Prostate gland (tissue), 2 donors: ENCODE measurements at regions not wholly inside any gene's neighbourhood (a gene's known extent, or its start where the extent isn't known, plus 50 kb on each side); places are given as distances from the start of the nearest gene placed in this dataset.

Source experiments
- DNase-seq: peaks from one replicate; pipeline ENCODE4 v3.0.0-alpha.2; 2019; ENCODE audit warnings: low spot score
- H3K27ac ChIP-seq, 2 donors: fragments of 200-600 bp; sonication (generic); 2 replicates each; pipeline ENCODE4 v1.5.1; 2017 to 2019
- H3K27me3 ChIP-seq: fragments of 200-600 bp; sonication (generic); replicated peaks from 2 replicates; pipeline ENCODE4 v1.5.1; 2019; ENCODE audit not compliant: insufficient read depth
- H3K36me3 ChIP-seq, 2 donors: fragments of 200-600 bp; sonication (generic); 1 replicate in 1 of 2; 2 replicates in 1 of 2; pipeline versions ENCODE4 v1.5.1 to v1.8.1; 2017 to 2019
- H3K4me1 ChIP-seq: fragments of 200-600 bp; sonication (generic); replicated peaks from 2 replicates; pipeline ENCODE4 v1.5.1; 2019
- H3K4me3 ChIP-seq, 2 donors: fragments of 200-600 bp; sonication (generic); 2 replicates each; pipeline ENCODE4 v1.5.1; 2017 to 2019
- H3K9me3 ChIP-seq: fragments of 200-600 bp; sonication (generic); 2 replicates; pipeline ENCODE4 v1.5.1; 2017
- POLR2A ChIP-seq: fragments of 450-650 bp; IDR thresholded peaks from one replicate; pipeline ENCODE4 v1.6.1; 2016; ENCODE audit warnings: antibody characterized with exemption, mild to moderate bottlenecking
- POLR2AphosphoS5 ChIP-seq: sonication (generic); formaldehyde crosslinking; IDR thresholded peaks from one replicate; pipeline ENCODE4 v1.6.1; 2017; ENCODE audit warnings: antibody characterized with exemption
- WGBS: methylation state at CpG from one replicate; pipeline ENCODE4 v1.1.5; 2018; 5-methylcytosine and 5-hydroxymethylcytosine counted together
- intact Hi-C: fragments of 100-400 bp; cut with DNase I; formaldehyde crosslinking; loops from one replicate; pipeline ENCODE4 v1.14.2; 2022
- TF ChIP-seq, protein P1 (sequence below), 4 experiments: fragments of 200-600 bp in 2 of 4; fragments of 450-650 bp in 2 of 4; sonication (generic) in 2 of 4; IDR thresholded peaks; 1 replicate in 3 of 4; 2 replicates in 1 of 4; pipeline ENCODE4 v1.5.1; 2016 to 2019; ENCODE audit warnings: antibody characterized with exemption in 4 of 4, mild to moderate bottlenecking in 2 of 4, moderate library complexity in 2 of 4

DNA sequence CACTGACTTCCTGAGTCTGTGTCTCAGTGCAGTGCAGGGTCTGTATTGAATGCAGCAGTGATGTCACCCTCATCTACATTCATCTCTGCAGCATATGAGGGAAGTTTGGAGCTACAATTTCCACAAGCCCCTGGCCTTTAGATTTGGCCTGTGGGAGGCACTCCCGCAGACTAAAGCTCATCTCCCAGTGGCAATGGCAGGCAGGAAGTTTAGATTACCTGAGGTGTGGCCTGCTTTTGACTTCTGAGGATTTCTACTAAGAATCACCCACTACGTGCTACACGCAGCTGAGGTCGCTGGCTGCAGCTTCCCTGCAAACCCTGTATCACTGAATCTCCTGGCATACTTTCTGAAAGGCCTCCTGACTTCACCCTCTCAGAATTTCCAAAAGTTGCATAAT, 202.2 kb upstream of the PRKD1 start:
- no peak for DNase-seq
- Histone ChIP-seq H3K4me3 (no peak overlapping the region), H3K9me3 (no peaks in the 10 kb centered on the region), H3K27ac (no peak overlapping the region), H3K36me3 (no peaks in the 10 kb centered on the region), H3K4me1 (no peaks in the 10 kb centered on the region), H3K27me3 (no peaks in the 10 kb centered on the region)
- 76% methylated on average over 4 of the region's 4 CpGs for WGBS
- TF ChIP-seq POLR2AphosphoS5 = no peak
- TF ChIP-seq, protein P1, sequence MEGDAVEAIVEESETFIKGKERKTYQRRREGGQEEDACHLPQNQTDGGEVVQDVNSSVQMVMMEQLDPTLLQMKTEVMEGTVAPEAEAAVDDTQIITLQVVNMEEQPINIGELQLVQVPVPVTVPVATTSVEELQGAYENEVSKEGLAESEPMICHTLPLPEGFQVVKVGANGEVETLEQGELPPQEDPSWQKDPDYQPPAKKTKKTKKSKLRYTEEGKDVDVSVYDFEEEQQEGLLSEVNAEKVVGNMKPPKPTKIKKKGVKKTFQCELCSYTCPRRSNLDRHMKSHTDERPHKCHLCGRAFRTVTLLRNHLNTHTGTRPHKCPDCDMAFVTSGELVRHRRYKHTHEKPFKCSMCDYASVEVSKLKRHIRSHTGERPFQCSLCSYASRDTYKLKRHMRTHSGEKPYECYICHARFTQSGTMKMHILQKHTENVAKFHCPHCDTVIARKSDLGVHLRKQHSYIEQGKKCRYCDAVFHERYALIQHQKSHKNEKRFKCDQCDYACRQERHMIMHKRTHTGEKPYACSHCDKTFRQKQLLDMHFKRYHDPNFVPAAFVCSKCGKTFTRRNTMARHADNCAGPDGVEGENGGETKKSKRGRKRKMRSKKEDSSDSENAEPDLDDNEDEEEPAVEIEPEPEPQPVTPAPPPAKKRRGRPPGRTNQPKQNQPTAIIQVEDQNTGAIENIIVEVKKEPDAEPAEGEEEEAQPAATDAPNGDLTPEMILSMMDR (IDR thresholded peaks at IDR 0.05) = no peak
- TF ChIP-seq POLR2A = no peak
- intact Hi-C loops = no loop called here

DNA sequence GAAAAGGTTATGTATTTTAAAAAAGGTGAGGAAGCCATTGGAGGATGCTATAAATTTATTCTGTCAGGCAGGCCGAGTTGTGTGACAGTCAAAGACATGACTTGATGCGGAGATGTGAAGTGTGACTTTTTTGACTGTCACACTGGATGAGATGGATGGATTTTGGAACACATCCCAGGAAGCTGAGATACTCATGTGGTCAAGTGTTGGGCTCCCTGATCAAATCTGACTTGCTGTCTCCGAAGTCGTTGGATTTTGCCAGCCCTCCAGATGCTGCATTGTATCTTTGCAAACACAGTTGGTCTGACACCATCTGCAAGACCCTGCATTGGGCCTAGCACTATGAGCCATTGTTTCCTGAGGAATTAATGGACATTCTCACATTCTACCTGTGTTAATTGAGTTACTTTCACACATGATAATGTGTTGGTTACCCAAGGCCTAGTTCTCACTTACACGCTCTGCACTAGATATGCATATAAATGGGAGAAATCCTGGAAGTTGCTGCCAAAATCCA, 204.0 kb upstream of the PRKD1 start:
- Histone ChIP-seq H3K27ac (no peak overlapping the region), H3K36me3 (no peaks in the 10 kb centered on the region), H3K27me3 (no peaks in the 10 kb centered on the region), H3K4me3 (no peak overlapping the region), H3K9me3 (no peaks in the 10 kb centered on the region), H3K4me1 (no peaks in the 10 kb centered on the region)
- intact Hi-C loops = no loop called here
- 77% methylated on average over 5 of the region's 5 CpGs for WGBS
- DNase-seq = no peak
- no peak for TF ChIP-seq POLR2AphosphoS5
- no peak for TF ChIP-seq POLR2A
- TF ChIP-seq, protein P1 (IDR thresholded peaks at IDR 0.05) = no peak

DNA sequence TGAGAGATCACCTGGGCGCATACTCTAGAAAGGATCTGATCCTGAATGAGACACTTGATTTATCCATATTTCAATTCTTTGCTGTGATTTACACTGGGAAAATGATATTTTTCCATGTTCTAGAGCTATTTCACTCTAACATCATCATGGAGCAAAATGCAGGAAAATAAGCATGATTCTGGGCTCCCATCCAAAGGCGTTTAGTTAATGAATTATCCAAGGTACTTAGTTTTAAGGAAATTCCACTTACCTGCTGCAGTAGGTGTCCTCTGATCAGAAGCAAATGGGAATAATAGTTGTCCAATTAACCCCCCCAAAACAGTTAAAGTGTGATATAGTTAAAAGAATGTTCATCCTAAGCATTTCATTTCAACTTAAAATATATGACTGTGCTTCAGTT, 204.5 kb upstream of the PRKD1 start:
- 73% methylated on average over 2 of the region's 2 CpGs for whole genome bisulfite sequencing
- H3K27me3 ChIP-seq = no peaks in the 10 kb centered on the region
- H3K36me3 ChIP-seq = no peaks in the 10 kb centered on the region
- no peaks in the 10 kb centered on the region for H3K4me1 ChIP-seq
- TF ChIP-seq, protein P1 (IDR thresholded peaks at IDR 0.05) = no peak
- TF ChIP-seq POLR2AphosphoS5 (no peak), POLR2A (no peak)
- intact Hi-C loops = no loop called here
- no peak overlapping the region for H3K27ac ChIP-seq
- no peak for DNase-seq
- H3K4me3 ChIP-seq = no peak overlapping the region
- H3K9me3 ChIP-seq = no peaks in the 10 kb centered on the region

DNA sequence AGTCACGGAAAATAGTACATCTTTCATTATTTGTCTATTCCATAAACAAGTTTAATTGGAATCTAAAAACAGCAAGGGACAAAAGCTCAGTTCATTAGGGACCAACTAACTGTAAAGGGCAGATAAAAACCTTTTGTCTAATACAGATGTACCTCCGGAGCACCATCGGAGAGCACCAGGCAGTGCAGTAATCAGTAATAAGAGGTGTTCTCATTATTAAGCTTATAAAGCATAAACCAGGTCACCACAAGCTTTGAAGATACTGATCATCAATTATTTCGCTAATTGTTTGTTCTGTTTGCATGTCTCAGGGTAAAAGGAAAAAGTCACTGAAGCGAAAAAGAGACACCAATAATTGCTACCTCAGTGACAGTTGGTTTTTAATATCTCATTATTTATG, 207.3 kb upstream of the PRKD1 start:
- no peak overlapping the region for H3K27ac ChIP-seq
- TF ChIP-seq POLR2A = no peak
- TF ChIP-seq POLR2AphosphoS5 = no peak
- TF ChIP-seq, protein P1 (IDR thresholded peaks at IDR 0.05) = no peak
- H3K36me3 ChIP-seq = no peaks in the 10 kb centered on the region
- DNase-seq = no peak
- H3K4me1 ChIP-seq = no peaks in the 10 kb centered on the region
- intact Hi-C loops = no loop called here
- 81% methylated on average over 5 of the region's 5 CpGs for WGBS
- no peaks in the 10 kb centered on the region for H3K9me3 ChIP-seq
- H3K4me3 ChIP-seq = no peak overlapping the region
- H3K27me3 ChIP-seq = no peaks in the 10 kb centered on the region

DNA sequence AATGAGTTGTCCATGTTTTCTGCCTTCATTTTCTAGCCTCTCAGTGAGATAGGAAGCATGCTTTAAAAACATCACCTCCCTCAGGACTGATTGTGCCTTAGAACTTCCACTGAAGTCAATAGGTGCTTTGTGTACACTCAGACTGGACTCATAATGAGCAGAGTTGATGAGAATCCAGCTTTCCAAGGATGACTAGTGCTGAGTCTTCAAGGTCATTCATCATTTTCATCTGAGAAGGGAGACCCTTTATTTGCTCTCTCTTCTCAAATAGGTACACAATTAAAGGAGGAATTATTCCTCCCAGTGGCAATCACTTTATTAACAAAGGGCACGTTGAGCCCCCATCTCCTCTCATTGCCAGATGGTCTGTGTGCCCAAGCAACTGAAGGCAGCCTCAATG, 210.9 kb upstream of the PRKD1 start:
- H3K27me3 ChIP-seq = no peaks in the 10 kb centered on the region
- no peak overlapping the region for H3K27ac ChIP-seq
- H3K9me3 ChIP-seq = no peaks in the 10 kb centered on the region
- no peak for DNase-seq
- intact Hi-C loops = no loop called here
- 49% methylated on average over 1 of the region's 1 CpG for WGBS
- no peaks in the 10 kb centered on the region for H3K36me3 ChIP-seq
- H3K4me1 ChIP-seq = no peaks in the 10 kb centered on the region
- TF ChIP-seq POLR2A (no peak), POLR2AphosphoS5 (no peak)
- TF ChIP-seq, protein P1 (IDR thresholded peaks at IDR 0.05) = no peak
- no peak overlapping the region for H3K4me3 ChIP-seq
